HG03432 (cell line): ENCODE measurements at regions not wholly inside any gene's neighbourhood (a gene's known extent, or its start where the extent isn't known, plus 50 kb on each side); places are given as distances from the start of the nearest gene placed in this dataset.

ENCODE experiments used
- ATAC-seq: cut with Tn5 transposase; IDR thresholded peaks from one replicate; pipeline ENCODE4 v1.9.1; 2021; ENCODE audit warnings: mild to moderate bottlenecking, moderate library complexity; ENCODE audit not compliant: unreplicated experiment

DNA sequence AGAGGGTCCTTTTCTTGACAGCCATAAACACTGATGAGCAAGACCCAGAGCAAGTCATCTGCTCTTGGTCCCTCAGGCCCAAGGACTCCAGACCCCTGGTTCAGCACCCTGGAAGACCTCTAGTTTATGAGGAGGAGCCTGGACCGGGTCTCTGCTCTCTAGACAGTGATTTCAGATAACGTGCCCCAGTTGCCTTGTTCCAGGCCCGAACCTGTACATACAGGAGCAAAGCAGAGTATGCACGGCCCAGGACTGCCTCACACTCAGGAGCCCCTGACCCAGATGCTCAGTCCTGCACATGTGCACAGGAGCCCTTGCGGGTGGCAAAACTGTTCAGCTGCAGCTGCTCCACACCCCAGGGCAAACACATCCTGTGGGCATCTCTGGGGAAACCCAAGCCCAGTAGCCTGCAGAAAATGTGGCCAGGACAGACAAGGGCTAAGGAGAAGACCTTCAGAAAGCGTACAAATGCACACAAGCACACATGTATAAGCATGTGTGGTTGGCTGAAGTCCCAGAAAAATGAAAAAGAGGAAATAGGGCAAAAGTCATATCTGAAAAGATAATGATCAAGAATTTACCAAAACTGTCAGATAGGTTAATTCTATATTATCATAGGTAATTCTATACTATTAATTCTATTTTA, 59.9 kb upstream of the CORO2B start:
- no peak for ATAC-seq

DNA sequence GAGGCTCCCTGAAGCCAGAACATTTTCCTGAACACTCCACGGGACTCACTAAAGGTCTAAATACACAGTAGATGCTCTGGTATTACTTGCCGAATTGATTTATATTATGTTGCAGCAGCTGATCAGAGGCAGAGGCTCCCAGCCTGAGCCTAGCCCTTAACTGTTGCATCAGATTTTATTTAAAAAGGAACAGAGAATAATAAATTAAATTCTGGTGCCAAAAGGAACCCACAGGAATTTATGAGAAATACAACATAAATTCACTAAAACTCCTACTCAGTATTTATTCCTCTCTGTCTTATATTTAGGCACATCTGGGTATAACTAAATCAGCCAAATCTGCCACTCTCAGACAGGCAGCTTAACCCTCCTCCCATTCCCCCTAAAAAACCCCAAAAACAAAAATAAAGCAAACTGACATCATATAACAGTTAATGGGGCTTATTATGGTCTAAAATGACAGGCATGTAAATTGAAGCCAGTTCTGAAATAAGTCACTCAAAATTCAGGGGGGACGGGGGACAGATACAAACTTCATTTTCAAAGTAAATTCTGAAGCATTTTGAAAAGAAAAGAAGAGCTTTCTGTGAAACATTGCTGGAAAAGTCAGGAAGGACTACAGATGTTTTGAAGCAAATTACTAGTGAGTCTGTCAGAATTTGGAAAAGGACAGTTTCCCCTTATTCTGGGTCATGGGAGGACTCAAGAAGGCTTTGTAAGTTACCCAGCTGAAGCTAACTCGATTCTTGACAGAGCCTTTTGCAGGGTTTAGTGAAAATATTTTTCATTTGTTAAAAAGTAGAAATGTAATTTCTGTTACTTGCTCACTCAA, 53.8 kb upstream of the CORO2B start:
- ATAC-seq = no peak

DNA sequence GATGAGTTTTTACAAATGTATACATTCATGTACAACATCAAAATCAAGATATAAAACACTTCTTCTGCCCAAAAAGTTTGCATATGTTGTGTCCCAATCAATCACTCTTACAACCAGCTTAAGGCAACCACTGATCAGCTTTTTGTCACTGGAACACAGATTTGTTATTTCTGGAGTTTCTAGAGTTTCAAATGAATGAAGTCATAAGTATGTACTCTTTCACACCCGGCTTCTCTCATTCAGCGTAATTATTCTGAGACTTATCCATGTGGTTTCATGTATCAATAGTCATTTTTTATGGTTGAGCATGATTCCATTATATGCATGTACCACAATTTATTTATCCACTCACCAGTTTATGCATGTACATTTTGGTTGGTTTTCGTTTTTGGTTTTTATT, 53.0 kb upstream of the CORO2B start:
- no peak for ATAC-seq

DNA sequence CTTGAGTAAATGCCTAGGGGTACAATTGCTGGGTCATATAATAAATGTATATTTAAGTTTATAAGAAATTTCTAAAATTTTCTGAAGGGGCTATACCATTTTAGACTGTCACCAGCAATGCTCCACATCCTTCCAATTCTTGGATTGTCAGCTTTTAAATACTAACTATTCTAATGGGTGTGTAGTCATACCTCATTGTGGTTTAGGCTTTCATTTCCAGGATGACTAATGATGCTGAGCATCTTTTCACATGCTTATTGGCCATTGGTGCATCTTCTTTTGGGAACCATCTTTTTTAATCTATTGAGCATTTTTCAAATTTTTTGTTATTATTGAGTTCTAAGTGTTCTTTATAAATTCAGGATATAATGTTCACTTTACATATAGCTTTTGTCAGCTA, 52.5 kb upstream of the CORO2B start:
- peak; percentile 61 for ATAC-seq

DNA sequence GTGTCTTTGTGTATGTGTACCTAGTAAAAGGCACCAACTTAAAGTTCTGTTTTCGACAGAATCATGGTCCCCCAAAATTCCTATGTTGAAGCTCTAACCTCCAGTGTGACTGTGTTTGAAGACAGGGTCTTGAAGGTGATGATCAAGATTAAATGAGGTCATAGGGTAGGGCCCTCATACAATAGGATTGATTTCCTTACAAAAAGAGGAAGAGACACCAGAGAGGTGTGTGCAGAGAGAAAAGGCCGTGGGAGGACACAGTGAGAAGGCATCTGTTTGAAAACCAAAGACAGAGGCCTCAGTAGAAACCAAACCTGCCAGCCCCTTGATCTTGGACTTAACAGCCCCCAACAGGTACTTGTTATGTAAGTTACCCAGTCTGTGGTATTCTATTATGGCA, 52.0 kb upstream of the CORO2B start:
- ATAC-seq = no peak

DNA sequence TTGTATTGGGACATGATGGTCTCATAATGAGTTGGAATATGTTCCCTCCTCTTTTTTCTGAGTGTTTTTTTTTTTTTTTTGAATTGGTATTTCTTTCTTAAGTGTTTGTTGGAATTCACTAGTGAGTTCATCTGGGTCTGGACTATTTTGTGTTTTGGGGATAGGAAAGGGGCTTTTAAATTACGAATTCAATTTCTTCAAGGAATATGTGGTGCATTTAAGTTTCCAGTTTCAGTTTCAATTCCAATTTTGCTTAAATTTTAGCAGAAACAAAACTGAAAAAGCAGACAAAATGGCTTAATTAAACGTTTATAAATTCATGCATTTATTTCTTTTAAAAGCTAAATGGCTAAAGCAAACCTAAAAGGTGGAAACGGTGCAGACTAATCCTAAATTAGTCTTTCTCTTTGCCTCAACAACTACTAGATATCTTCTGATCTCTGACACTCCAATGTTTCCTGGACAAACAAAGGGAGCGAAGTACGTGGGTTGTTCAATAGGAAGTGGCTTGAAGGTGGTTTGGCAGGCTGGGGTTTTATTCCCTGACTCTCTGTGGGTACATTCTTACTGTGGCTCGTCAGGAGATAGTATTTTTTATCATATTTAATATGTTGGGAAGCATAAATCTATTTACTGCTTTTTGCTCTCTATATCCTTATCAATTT, 50.0 kb upstream of the CORO2B start:
- ATAC-seq = no peak
